HG03432 (cell line): ENCODE measurements at regions not wholly inside any gene's neighbourhood (a gene's known extent, or its start where the extent isn't known, plus 50 kb on each side); places are given as distances from the start of the nearest gene placed in this dataset.

Experiments
- ATAC-seq: cut with Tn5 transposase; IDR thresholded peaks from one replicate; pipeline ENCODE4 v1.9.1; 2021; ENCODE audit warnings: mild to moderate bottlenecking, moderate library complexity; ENCODE audit not compliant: unreplicated experiment

- no peak for ATAC-seq
These were observed 416.8 kb downstream of the NPHP4 start for GRCh38 chr1:5575396-5575940.

GRCh38 chr1:5574641-5575040 lies 417.6 kb downstream of the NPHP4 start:
- ATAC-seq: no peak

GRCh38 chr1:5572794-5573193 lies 419.4 kb downstream of the NPHP4 start:
- no peak for ATAC-seq

- ATAC-seq: no peak
These were observed 420.3 kb downstream of the NPHP4 start for GRCh38 chr1:5571861-5572401.

GRCh38 chr1:5571438-5571837 lies 420.8 kb downstream of the NPHP4 start:
- no peak for ATAC-seq

- ATAC-seq: no peak
These were observed 421.3 kb downstream of the NPHP4 start for GRCh38 chr1:5570931-5571330.

- ATAC-seq: no peak
These were observed 423.9 kb downstream of the NPHP4 start for GRCh38 chr1:5568321-5568720.

GRCh38 chr1:5567839-5568238 lies 424.4 kb downstream of the NPHP4 start:
- ATAC-seq: no peak

- ATAC-seq: no peak
These were observed 425.3 kb downstream of the NPHP4 start for GRCh38 chr1:5566924-5567323.

- ATAC-seq: no peak
These were observed 426.7 kb downstream of the NPHP4 start for GRCh38 chr1:5565281-5566125.

- ATAC-seq: no peak
These were observed 427.5 kb downstream of the NPHP4 start for GRCh38 chr1:5564578-5565257.

- ATAC-seq: no peak
These were observed 428.2 kb downstream of the NPHP4 start for GRCh38 chr1:5563861-5564577.

GRCh38 chr1:5562769-5563168 lies 429.5 kb downstream of the NPHP4 start:
- ATAC-seq: no peak

GRCh38 chr1:5562331-5562730 lies 429.9 kb downstream of the NPHP4 start:
- no peak for ATAC-seq

- no peak for ATAC-seq
These were observed 433.1 kb downstream of the NPHP4 start for GRCh38 chr1:5559078-5559477.

- ATAC-seq: no peak
These were observed 436.4 kb downstream of the NPHP4 start for GRCh38 chr1:5555853-5556252.

GRCh38 chr1:5554784-5555183 lies 437.4 kb downstream of the NPHP4 start:
- no peak for ATAC-seq

- ATAC-seq: no peak
These were observed 438.1 kb downstream of the NPHP4 start for GRCh38 chr1:5554111-5554510.

- ATAC-seq: no peak
These were observed 439.3 kb downstream of the NPHP4 start for GRCh38 chr1:5552787-5553484.

GRCh38 chr1:5551274-5551975 lies 440.8 kb downstream of the NPHP4 start:
- ATAC-seq: no peak
